PC-9 (cell line): ENCODE measurements at regions not wholly inside any gene's neighbourhood (a gene's known extent, or its start where the extent isn't known, plus 50 kb on each side); places are given as distances from the start of the nearest gene placed in this dataset.
A peak's percentile ranks its signal among the peaks of the same experiment; 100 is the strongest.

Source experiments
- BruUV-seq: library from RNA; stranded (reverse); fragments of 400-500 nt; replicated peaks from 2 replicates; lab custom pipeline; 2021; lab: Mats Ljungman, UMichigan
- CTCF ChIA-PET: fragments of 300-600 bp; sonication (Branson Sonifier 250); formaldehyde crosslinking; loops from one replicate; lab custom pipeline; 2022; ENCODE audit warnings: antibody characterized with exemption; lab: Charles Lee
- POLR2A ChIA-PET: fragments of 300-600 bp; sonication (Branson Sonifier 250); formaldehyde crosslinking; loops from one replicate; lab custom pipeline; 2022; ENCODE audit warnings: antibody characterized with exemption; ENCODE audit not compliant: unreplicated experiment; lab: Charles Lee
- DNase-seq, 2 experiments: peaks; one replicate each; pipeline versions ENCODE4 v3.0.0 to v3.0.0-alpha.2; 2015 to 2022; ENCODE audit warnings: mixed read lengths in 1 of 2
- H2AFZ ChIP-seq: fragments of 200-600 bp; sonication (generic); 2 replicates; pipeline ENCODE4 v1.8.1; 2017; ENCODE audit warnings: antibody characterized with exemption
- H3F3A ChIP-seq: fragments of 200-600 bp; sonication (generic); 2 replicates; pipeline ENCODE4 v1.8.1; 2017; ENCODE audit warnings: antibody characterized with exemption, mild to moderate bottlenecking, low read depth; ENCODE audit not compliant: insufficient read depth
- H3K27ac ChIP-seq: fragments of 200-600 bp; sonication (generic); 2 replicates; pipeline ENCODE4 v1.6.1; 2016; ENCODE audit warnings: mixed run types
- H3K27me3 ChIP-seq: fragments of 200-600 bp; sonication (generic); 2 replicates; pipeline ENCODE4 v1.6.1; 2016; ENCODE audit warnings: low read depth, mixed run types; ENCODE audit not compliant: insufficient read depth
- H3K36me3 ChIP-seq: fragments of 200-600 bp; sonication (generic); 2 replicates; pipeline ENCODE4 v1.6.1; 2016; ENCODE audit warnings: low read depth, mixed run types
- H3K4me1 ChIP-seq: fragments of 200-600 bp; sonication (generic); replicated peaks from 2 replicates; pipeline ENCODE4 v1.6.1; 2016; ENCODE audit warnings: mixed run types; ENCODE audit not compliant: insufficient read depth
- H3K4me2 ChIP-seq: fragments of 200-600 bp; sonication (generic); 2 replicates; pipeline ENCODE4 v1.6.1; 2017; ENCODE audit warnings: mixed run types
- H3K4me3 ChIP-seq: fragments of 200-600 bp; sonication (generic); 2 replicates; pipeline ENCODE4 v1.6.1; 2016; ENCODE audit warnings: mixed run types
- H3K79me2 ChIP-seq: fragments of 200-600 bp; sonication (generic); 2 replicates; pipeline ENCODE4 v1.6.1; 2017; ENCODE audit warnings: low read depth, mixed run types
- H3K9me2 ChIP-seq: fragments of 200-600 bp; sonication (generic); 2 replicates; pipeline ENCODE4 v1.8.1; 2017; ENCODE audit warnings: mild to moderate bottlenecking; ENCODE audit not compliant: insufficient read depth
- H3K9me3 ChIP-seq: fragments of 200-600 bp; sonication (generic); 2 replicates; pipeline ENCODE4 v1.8.1; 2016; ENCODE audit warnings: low read depth; ENCODE audit not compliant: insufficient read depth
- H4K20me1 ChIP-seq: fragments of 200-600 bp; sonication (generic); 2 replicates; pipeline ENCODE4 v1.8.1; 2017; ENCODE audit not compliant: insufficient read depth
- EZH2 ChIP-seq: fragments of 200-600 bp; sonication (generic); IDR thresholded peaks from 2 replicates; pipeline ENCODE4 v1.8.0; 2017; ENCODE audit warnings: antibody characterized with exemption, low read depth
- intact Hi-C: fragments of 100-400 bp; cut with micrococcal nuclease; formaldehyde crosslinking; loops from one replicate; pipeline ENCODE4 v1.10.0; 2022; ENCODE audit not compliant: unreplicated experiment
- TF ChIP-seq, protein P1 (sequence below): fragments of 200-600 bp; sonication (generic); conservative IDR thresholded peaks from 2 replicates; pipeline ENCODE4 v1.6.1; 2017; ENCODE audit warnings: mixed run types, antibody characterized with exemption, mild to moderate bottlenecking, moderate library complexity

DNA sequence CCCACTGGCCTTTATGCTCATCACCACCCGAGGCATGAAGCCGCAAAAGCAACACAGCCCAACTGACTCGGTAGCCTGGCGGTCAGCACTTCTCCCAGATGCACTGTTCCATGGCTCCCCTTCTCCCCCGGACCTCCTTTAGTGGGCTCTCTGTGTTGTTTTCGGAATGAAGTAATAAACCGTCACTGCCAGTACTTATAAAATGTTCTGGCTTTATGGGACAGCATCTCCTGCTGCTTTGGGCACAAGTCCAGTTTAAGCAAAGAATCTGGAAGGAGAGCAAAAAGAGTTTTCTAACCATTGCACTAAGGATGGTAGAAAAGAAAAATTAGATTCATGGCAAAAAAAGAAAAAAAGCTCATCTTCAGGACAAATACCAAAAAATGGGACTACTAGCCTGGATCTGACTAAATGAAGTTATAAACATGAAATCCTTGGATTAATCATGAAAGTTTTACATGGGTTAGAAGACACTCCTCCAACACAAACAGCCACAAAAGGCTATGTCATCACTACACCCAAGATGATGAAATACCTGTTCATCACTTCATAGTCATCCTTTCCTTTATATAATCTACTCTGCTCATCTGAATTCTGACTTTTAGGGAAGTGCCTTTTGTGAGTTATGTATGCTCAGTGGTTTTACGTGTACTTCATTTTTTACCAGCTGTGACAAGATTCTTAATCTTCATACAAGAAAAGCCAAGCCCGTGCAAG, 89.5 kb upstream of the UBE2E2 start:
- Histone ChIP-seq H2AFZ (no peak overlapping the region), H4K20me1 (no peaks in the 10 kb centered on the region; the same call in none of the 2 replicates), H3K27ac (no peak overlapping the region), H3K4me1 (peaks cover 35% of the 10 kb centered on the region), H3K27me3 (peaks cover 59% of the 10 kb centered on the region), H3K9me3 (no peaks in the 10 kb centered on the region), H3K36me3 (no peaks in the 10 kb centered on the region), H3K9me2 (0 out of 2 replicates have a peak, but pooled peaks cover 3% of the 10 kb centered on the region), H3F3A (peaks cover 18% of the 10 kb centered on the region), H3K4me2 (peak overlapping the region; percentile 43), H3K79me2 (no peaks in the 10 kb centered on the region), H3K4me3 (no peak overlapping the region)
- ChIA-PET CTCF (no interaction called here), POLR2A (no interaction called here)
- no peak for TF ChIP-seq EZH2
- TF ChIP-seq, protein P1, sequence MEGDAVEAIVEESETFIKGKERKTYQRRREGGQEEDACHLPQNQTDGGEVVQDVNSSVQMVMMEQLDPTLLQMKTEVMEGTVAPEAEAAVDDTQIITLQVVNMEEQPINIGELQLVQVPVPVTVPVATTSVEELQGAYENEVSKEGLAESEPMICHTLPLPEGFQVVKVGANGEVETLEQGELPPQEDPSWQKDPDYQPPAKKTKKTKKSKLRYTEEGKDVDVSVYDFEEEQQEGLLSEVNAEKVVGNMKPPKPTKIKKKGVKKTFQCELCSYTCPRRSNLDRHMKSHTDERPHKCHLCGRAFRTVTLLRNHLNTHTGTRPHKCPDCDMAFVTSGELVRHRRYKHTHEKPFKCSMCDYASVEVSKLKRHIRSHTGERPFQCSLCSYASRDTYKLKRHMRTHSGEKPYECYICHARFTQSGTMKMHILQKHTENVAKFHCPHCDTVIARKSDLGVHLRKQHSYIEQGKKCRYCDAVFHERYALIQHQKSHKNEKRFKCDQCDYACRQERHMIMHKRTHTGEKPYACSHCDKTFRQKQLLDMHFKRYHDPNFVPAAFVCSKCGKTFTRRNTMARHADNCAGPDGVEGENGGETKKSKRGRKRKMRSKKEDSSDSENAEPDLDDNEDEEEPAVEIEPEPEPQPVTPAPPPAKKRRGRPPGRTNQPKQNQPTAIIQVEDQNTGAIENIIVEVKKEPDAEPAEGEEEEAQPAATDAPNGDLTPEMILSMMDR = no peak
- no TSS peak for BruUV-seq
- peak in 1 of 2 experiments; percentile 65 for DNase-seq
- intact Hi-C loops = loop anchor here (2.0 kb wide), 3 partner anchors 19 to 77 kb away; no protein-coding TSS in a partner anchor

- BruUV-seq = no TSS peak
- Histone ChIP-seq H3F3A (peaks cover 18% of the 10 kb centered on the region), H4K20me1 (no peaks in the 10 kb centered on the region; the same call in 1 of the 2 replicates), H3K79me2 (no peaks in the 10 kb centered on the region), H3K27ac (0 out of 2 replicates have a peak overlapping the region, but pooled peaks have one; percentile 8), H3K27me3 (peaks cover 58% of the 10 kb centered on the region), H3K4me1 (peaks cover 35% of the 10 kb centered on the region), H2AFZ (no peak overlapping the region), H3K36me3 (no peaks in the 10 kb centered on the region), H3K4me2 (peak overlapping the region; percentile 23), H3K4me3 (peak overlapping the region; percentile 12; the same call in 1 of the 2 replicates), H3K9me3 (no peaks in the 10 kb centered on the region), H3K9me2 (0 out of 2 replicates have a peak, but pooled peaks cover 3% of the 10 kb centered on the region)
- intact Hi-C loops = loop anchor here (2.0 kb wide), 3 partner anchors 20 to 78 kb away; no protein-coding TSS in a partner anchor
- TF ChIP-seq, protein P1 = no peak
- TF ChIP-seq EZH2 = no peak
- DNase-seq = no peak
- ChIA-PET CTCF (no interaction called here), POLR2A (no interaction called here)
Measured at GRCh38 chr3:23114432-23114831, 88.7 kb upstream of the UBE2E2 start.

- H3K9me3 ChIP-seq = no peaks in the 10 kb centered on the region
- peak overlapping the region; percentile 39; the same call in 1 of the 2 replicates for H2AFZ ChIP-seq
- H3K27ac ChIP-seq = peak overlapping the region; percentile 8; the same call in 1 of the 2 replicates
- ChIA-PET CTCF (no interaction called here), POLR2A (interaction anchor here (0.6 kb wide), 1 partner anchor 55 kb away, joined by 4 read pairs; no protein-coding TSS in a partner anchor)
- H3K4me1 ChIP-seq = peaks cover 35% of the 10 kb centered on the region
- 0 out of 2 replicates have a peak, but pooled peaks cover 3% of the 10 kb centered on the region for H3K9me2 ChIP-seq
- H4K20me1 ChIP-seq = no peaks in the 10 kb centered on the region; the same call in none of the 2 replicates
- peaks cover 58% of the 10 kb centered on the region for H3K27me3 ChIP-seq
- TF ChIP-seq, protein P1 = no peak
- no peak for TF ChIP-seq EZH2
- no peaks in the 10 kb centered on the region for H3K79me2 ChIP-seq
- no TSS peak for BruUV-seq
- peak in 1 of 2 experiments; percentile 92 for DNase-seq
- intact Hi-C loops = loop anchor here (1.0 to 2.0 kb wide), 7 partner anchors 14 to 97 kb away; no protein-coding TSS in a partner anchor
- peak overlapping the region; percentile 12; the same call in 1 of the 2 replicates for H3K4me3 ChIP-seq
- H3K36me3 ChIP-seq = no peaks in the 10 kb centered on the region
- H3F3A ChIP-seq = peaks cover 18% of the 10 kb centered on the region
- peak overlapping the region; percentile 23 for H3K4me2 ChIP-seq
Measured at GRCh38 chr3:23115171-23115877, 87.8 kb upstream of the UBE2E2 start.
